Suprapubic skin (tissue), 3 donors: ENCODE measurements at regions not wholly inside any gene's neighbourhood (a gene's known extent, or its start where the extent isn't known, plus 50 kb on each side); places are given as distances from the start of the nearest gene placed in this dataset.

ENCODE experiments used
- CTCF ChIP-seq, 2 donors: fragments of 200-600 bp in 1 of 2; fragments of 450-650 bp in 1 of 2; sonication (generic) in 1 of 2; IDR thresholded peaks; one replicate each; pipeline ENCODE4 v1.5.1; 2016 to 2019; ENCODE audit warnings: antibody characterized with exemption in 2 of 2, mild to moderate bottlenecking in 1 of 2, moderate library complexity in 1 of 2
- EP300 ChIP-seq: sonication (generic); formaldehyde crosslinking; IDR thresholded peaks from one replicate; pipeline ENCODE4 v1.6.1; 2017; ENCODE audit warnings: antibody characterized with exemption
- POLR2A ChIP-seq, 2 donors: fragments of 450-650 bp; IDR thresholded peaks; one replicate each; pipeline ENCODE4 v1.6.1; 2017; ENCODE audit warnings: antibody characterized with exemption in 2 of 2, mild to moderate bottlenecking in 2 of 2, moderate library complexity in 2 of 2

GRCh38 chr1:80962564-80962963 is 838.2 kb upstream of the ADGRL2 start:
- TF ChIP-seq POLR2A (IDR thresholded peaks at IDR 0.05) (no peak), CTCF (IDR thresholded peaks at IDR 0.05) (no peak), EP300 (no peak)
